DMS153 treated with DMSO at 0.1 percent for 48 hours (cell line): ENCODE measurements at regions not wholly inside any gene's neighbourhood (a gene's known extent, or its start where the extent isn't known, plus 50 kb on each side); places are given as distances from the start of the nearest gene placed in this dataset.
A peak's percentile ranks its signal among the peaks of the same experiment; 100 is the strongest.

Experiments
- DNase-seq: peaks from one replicate; lab custom pipeline; 2025; ENCODE audit not compliant: unreplicated experiment; lab: John Stamatoyannopoulos, UW

DNA sequence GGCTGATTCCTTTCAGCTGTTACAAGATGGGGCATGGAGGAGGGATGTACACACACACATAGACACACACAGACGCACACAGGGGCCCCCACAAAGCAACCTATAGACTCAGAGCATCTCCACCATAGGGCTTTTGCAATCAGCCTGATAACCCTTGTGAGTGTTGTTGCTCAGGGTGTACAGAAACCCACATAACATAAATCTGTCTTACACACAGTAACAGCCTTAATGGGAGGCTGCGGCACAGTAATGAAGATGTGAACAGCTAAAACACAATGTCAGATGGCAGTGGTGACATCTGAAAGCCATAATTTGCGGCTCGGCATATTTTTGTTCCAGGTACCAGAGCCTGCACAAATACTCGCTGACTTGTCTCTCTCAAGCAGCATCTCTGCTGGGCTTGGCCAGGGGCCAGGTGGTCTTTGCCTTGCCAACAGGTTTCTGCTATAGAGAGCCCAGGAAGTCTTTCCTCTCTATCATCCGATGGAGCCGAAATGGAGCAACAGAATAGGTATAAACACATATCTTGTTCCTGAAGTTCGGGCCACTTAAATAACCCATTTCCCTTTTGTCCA lies 357.2 kb upstream of the GATB start:
- no peak for DNase-seq

DNA sequence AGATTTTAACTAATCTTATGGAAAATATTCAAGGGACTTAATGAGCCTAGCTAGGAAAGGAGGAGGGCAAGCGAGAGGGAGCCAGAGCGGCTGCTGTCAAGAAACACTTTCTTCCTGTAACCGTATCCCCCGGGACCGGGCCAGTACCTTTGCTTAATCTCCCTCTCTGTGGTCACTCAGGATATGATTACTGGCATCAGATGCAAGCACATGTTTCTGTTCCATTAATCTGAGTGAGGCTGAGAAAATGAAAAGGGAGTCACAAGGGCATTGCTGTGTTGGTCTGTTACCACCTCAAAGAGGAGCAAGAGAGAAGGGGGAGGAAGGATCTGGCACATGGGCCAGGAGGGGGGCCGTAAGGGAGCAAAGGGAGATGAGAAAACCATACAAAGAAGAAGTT lies 356.7 kb upstream of the GATB start:
- no peak for DNase-seq

DNA sequence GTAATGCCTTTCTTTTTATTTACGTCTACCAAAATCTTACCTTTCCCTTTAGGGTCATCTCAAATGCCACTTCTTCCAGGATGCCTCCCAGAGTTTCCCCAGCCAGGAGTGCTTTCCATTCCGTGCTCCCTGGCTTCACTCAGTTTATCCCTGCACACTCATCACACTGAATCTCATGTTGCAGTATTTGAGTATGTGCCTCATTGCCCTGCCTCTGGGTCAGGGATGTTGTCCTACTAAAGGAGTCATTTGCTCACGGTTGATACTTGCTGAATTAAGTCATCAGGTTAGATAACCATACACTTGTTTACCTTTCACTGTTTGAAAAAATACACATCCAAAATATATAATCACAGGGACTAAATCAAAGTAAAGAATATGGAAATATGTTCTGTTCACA lies 356.2 kb upstream of the GATB start:
- no peak for DNase-seq

DNA sequence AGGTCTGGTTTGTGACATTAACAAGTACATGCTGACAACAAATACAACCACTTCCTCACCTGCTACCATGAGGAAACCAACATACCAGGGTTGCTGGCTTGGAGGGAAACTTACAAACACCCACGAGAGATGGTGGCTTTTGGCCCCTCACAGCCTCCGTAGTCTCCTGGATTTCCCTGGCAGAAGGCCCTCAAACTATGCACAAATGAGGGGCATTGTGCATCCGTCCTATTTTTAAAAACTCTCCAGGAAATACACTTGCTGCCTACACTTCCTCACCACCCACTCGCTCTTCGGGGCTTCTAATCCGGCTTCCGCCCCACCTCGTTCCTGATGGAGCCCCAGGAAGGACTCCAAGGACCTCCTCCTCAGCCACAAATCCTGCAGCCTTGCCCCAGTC lies 355.0 kb upstream of the GATB start:
- DNase-seq, result no peak

DNA sequence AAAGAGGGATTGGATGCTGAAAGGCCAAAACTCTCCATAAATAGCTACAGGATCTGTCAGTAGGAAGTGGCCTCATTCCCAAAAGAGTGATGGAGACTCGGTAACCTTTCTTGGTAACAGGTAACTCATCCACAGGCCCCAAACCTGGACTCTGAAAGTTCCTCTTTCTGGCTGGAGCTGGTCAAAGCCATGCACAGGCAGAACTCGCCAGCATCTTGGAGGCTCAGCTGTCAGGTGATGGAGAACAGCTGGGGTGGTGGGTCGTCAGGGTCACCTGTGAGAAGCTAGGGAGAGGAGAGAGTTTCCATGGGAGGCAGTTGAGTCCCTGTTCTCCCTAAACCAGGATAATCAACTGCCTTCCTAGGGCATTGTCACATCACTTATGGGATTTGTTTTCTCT lies 354.3 kb upstream of the GATB start:
- DNase-seq, result no peak

DNA sequence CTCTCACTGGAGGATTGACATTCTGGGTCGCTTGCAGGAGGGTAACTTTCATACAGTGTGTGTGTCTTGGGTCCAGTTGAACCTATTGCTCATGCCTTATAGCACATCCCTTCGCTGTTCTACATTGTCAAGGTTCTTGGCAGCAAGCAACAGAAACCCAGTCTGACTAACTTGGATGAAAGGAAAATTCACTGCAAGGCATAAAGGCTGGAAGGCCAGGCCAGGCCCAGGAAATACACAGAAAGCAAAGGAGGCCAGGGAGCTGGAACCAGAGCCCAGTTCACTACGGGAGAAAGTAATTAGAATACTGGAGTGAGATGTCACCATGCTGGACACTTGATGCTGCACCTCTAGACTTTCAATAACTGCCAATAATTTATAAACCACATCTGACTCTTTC lies 353.8 kb upstream of the GATB start:
- no peak for DNase-seq

DNA sequence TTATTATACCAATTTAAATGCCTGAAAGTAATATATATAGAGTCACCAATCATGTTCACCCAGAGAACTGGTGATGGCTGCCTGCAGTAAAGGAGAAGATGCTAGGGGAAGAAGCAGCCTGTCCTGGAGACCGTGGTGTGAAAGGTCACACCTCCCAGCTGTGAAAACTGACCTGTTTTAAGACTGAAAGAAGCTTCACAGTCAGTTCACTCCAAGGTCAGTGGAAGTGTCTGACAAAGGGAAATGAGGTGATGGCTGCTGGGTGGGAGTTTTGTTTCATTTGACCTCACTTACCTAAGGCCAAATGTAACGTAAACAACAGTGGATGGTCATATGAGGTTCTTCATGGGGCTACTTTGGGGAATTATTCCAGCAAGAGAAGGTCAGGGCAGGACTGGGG lies 352.1 kb upstream of the GATB start:
- DNase-seq, result no peak

DNA sequence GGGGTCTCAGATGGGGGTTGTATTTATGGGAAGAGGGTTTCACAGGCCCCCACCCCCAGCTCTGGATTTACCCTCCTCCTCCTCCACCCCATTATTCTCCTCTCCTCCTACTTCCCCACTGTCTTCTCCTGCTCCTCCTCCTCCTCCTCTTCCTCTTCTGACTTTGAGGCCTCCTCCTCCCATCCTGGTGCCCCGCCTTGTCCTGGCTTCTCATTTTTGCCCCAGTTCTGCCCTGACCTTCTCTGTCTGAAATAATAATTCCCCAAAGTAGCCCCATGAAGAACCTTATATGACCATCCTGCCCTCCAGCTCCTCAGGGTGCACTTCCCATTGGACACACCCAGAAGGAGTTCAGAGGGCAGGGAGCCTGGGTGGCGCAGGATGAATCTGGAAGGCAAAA lies 351.4 kb upstream of the GATB start:
- DNase-seq, result no peak

DNA sequence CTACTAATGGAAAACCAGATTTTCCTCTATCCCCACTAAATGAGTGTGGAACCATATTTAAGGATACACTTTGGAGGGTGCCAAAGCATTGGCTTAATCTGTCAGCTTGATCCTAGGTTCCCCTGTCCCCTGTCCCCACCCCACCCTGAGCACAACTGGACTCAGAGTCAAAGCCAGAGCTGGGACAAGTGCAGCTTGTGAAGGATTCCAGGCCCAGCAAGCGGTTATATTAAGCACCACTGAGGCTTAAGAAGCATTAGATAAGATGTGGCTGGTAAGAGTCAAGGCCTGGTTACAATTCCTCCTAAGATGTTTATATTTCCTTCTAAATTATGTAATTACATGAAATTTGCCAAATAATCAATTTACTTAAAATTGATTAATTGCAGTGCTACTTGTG lies 350.0 kb upstream of the GATB start:
- no peak for DNase-seq

DNA sequence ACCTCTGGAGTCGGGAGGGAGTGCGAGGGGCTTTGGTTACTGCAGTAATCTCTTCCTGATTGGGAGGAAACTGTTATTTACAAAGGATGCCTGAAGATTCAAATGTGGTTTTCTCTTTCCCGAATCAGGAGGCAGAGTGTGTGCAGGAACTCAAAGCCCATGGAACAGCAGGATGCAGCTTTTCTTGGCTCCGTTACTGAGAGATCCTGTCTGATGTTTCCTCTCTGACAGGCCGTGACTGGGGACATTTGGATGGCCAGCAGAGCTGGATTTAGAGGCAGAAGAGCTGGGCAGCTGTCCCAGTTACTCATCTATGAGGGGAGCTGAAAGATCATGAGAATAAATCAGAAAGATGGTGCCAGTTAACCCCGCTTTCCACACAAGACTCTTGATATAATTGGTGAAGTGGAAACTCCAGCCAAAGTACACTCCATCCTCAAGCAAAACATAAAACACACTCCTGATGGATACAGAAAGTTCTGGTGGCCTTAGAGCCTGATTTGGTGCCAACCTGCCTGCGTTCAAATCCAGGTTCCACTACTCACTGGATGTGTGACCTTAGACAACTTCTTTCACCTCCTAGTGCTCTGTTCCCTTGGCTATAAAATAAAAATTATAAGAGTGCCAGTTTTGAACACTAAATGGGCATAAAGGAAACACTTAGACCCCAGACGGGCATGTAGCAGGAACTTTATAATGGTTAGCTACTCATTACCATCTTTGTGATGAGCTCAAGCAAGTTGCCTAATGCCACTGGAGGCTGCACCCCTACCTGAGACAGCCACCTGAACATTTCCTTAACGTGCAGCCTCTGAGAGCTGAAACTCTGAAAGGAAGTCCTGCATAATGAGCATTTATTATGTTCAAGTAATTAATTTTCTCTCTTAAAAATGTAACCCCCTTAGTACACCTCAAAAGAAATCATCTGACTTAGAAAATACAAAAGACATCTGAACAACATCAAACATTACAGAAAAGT lies 349.0 kb upstream of the GATB start:
- DNase-seq, result no peak

DNA sequence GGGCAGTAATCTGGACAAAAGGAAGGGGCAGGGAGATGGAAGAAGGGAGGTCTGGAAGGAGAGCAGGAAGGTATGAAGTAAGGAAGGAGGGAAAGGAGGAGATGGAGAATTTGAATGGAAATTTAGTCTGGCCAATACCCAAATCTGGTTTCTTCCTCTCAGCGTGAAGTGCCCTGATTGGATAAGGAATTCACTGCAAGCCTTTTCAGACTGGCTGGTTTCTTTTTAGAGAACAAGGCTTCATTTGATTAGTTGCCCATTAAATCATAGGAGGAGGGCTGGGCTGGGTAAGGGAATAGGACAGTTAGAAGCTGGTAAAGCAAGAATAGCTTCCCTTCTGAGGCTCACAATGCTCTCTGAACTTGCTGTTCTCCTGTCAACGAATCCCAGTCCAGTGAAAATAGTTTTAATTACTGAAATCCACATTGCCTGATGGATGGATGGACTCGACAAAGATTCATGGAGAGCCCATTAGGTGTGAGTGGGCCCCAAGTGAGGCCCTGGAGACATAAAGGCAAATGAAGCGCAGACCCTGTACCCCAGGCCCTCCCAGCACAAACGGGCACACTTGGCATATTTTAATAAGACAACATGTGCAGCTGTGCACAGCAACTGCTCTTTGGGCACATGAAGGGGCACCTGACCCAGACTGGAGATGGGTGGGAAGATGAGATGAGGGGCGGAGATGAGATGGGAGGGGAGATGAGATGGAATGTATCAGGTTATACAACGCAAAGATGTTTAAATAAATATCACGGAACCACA lies 347.1 kb upstream of the GATB start:
- no peak for DNase-seq

DNA sequence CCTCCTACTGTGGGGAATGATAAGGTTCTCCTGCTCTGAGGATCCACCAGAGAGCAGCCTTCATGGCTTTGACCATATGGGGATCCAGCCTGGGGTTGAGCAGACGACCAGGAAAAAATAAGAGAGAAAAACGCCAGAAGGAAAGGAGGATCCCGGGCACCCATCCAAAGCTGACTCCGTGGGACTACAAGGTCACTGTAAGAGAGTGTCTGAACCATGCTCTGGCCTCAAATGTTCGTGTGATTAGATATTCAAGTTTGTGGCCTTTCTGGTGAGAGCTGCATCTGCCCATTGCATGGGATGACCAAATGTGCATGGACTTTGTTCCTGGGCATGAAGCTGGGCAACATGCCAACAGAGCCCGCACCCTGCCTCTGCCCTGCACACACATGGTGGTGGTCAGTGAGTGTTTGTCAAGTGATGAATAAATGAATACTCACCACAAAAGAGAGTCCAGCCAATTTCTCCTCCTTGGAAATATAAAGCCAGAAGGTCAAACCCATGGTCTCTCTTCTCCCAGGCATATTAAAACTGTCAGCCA lies 346.0 kb upstream of the GATB start:
- no peak for DNase-seq

DNA sequence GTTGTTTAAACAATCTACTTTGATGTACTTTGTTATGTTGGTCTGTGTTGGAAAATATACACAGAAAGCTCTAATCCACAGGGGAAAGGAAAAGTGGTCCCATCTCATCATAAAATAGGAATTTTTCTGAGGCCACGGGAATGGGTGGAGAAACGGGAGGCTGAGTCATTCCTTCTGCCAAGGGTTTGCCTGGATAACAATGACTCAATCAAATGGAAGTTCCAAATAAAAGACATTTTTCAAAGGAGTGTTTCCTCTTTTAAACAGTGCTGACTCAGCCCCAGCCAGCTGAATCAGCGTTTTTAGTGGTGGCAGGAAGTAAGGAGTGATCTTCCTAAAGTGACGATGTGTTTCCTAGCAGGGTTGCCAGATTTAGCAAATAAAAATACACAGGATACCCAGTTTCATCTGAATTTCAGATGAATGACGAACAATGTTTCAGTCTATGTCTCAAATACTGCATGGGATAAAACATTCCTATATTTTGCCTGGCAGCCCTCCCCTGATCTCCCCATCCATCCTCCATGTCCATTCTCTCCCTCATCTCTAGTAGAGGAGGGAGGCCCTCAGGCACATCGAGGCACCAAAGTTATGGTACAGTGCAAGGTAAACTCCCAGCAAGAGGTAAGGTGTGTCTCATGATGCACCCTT lies 345.4 kb upstream of the GATB start:
- peak; percentile 16 for DNase-seq

DNA sequence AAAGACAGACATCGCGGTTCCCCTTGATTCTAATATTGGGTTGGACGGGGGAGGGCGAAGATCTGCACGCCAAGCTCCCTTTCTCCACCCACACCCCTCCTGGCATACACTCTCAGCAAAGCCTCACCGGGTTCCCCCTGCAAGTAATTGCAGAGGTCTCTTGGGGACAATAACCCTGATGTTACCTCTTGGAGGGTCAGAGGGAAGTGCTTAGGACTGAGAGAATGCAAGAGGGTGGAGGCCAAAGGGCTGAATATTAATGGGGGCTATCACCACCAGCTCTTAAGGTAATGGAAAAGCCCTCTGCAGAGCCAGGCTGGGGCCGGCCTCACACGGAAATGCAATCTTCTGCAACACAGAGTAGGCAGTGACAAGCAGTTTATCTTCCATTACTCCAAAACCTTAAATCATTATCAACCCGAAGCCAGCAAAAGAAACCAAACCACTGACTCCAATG lies 344.1 kb upstream of the GATB start:
- DNase-seq, result no peak

DNA sequence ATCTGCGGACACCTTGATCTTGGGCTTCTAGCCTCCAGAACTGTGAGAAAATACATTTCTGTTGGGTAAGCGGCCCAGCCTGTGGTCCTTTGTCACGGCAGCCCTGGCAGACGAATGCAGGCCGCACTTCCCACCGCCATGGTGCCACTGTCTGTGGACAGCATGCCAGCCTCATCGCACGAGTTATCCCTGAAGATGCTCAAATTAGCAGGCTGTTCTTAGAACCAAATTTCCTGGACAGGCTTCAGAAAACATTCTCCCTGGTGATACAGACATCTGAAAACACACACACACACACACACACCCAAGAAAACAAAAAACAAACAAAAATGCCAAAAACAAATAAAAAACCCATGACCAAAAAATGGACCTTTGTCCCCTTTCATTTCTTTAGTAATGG lies 343.5 kb upstream of the GATB start:
- DNase-seq, result no peak

DNA sequence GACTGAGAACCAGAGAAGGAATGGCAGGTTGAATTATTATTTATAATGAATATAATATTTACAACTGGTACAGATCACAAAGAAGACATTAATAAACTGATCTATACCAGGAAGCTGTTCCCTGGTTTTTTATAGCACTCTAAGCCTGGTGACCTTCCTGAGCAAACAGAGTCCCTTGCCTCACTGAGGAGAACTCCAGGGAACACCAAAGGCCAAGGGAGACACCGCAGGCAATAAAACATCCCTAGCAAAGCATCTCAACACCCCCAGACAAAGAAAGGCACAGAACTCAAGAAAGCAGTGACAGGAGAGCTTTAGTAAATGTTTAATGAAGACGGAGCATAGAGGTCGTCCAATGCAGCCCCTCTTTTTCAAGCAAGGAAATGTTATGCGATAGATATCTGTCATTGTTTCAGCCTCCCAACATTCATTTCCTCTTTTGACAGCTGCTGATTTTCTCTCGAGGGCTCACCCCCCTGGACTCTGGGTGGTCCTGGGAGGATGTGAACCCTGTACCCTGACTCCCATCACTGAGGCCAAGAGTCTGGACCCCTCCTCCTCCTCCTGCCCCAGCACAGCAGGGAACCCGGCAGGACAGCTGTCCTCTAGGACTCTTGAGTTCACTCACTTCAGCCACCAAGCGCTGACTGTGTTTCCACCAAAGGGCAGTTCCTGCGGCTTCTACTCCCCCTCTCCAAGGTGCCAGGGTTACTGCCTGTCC lies 342.5 kb upstream of the GATB start:
- DNase-seq, result peak; percentile 24

DNA sequence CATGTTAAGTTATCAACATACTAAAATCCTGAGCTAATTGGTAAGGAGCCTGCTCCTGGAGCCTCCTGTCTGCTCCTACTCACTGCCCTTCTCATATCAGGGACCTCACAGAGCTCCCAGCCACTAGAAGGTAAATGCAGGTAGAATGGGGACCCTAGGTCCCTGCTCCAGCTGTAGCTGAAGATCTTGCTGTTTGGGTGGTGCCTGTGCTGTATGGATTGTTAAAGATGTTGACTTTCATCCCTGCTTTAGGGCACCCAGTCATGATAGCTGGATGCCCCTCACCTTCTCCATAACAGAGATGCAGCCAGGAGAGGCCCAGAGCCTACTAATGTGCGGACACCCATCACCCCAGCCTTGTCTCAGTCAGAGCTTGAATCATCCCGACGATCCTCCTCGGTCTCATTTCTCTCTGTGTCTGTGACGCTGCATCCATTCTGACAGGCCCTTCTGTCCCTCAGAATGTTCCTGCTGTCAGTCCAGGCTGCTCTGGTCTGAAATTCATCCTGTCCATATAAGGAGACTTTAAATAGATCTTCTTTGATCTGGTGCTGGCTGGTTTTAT lies 341.7 kb upstream of the GATB start:
- no peak for DNase-seq

DNA sequence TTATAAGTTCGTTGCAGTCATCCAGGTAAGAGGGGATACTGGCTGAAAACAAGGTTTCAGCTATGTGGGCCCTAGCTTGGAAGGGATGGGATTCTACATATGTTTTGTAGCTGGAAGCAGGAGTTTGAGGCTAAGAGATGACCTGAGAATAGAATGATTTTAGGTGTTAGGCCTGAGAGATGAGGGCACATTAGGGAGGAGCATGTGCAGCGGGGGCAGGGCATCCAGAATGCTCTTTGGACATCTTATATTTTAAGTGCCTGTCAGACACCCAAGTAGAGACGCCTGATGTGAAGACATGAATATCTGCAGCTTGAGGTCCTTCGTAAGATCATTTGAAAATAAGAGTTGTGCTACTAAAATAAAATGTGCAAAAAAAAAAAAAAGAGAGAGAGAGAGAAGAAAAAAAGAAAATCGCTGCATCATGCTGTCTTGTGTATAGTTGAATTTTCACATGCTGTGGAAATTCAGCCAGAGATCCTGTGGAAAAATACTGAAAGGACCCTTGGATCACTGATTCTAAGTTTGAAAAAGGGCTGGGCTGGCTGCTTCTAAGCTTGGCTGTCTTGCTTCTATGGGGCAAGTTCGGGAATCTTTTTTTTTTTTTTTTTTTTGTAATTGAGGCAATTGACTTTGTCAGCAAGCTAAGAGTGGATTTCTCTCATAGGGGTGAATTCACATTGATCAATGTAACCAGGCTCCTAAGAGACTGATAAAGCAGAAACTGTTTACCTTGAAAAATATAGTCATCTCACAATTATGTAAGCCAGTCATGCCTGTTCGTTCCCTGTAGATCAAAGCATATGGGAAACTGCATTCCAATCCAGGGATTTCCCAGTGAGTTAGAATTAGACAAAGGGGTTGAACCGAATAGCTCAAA lies 341.0 kb upstream of the GATB start:
- no peak for DNase-seq
